Bone marrow (tissue), 2 donors: ENCODE measurements at regions not wholly inside any gene's neighbourhood (a gene's known extent, or its start where the extent isn't known, plus 50 kb on each side); places are given as distances from the start of the nearest gene placed in this dataset.
"Not testable (repeated sequence)": the region's sequence is repeated elsewhere in the genome, so short reads cannot be mapped to it uniquely, and the experiment has no call there.

Experiments used
- DNase-seq, 2 donors: peaks; one replicate each; lab custom pipeline; 2025; lab: John Stamatoyannopoulos, UW

- DNase-seq = no peak
Measured at GRCh38 chr17:63019138-63019873, 53.3 kb downstream of the TANC2 start.

- DNase-seq = no peak
Measured at GRCh38 chr17:63022567-63022966, 56.5 kb downstream of the TANC2 start.

- DNase-seq = no peak
Measured at GRCh38 chr17:63023049-63023448, 57.0 kb downstream of the TANC2 start.

- no peak for DNase-seq
Measured at GRCh38 chr17:63024201-63024600, 58.2 kb downstream of the TANC2 start.

GRCh38 chr17:63024716-63025115 is 58.7 kb downstream of the TANC2 start:
- DNase-seq = no peak

GRCh38 chr17:63025637-63026036 is 59.6 kb downstream of the TANC2 start:
- DNase-seq = not testable (repeated sequence)

- DNase-seq = no peak
Measured at GRCh38 chr17:63029541-63029940, 63.5 kb downstream of the TANC2 start.

- DNase-seq = no peak
Measured at GRCh38 chr17:63032142-63032541, 66.1 kb downstream of the TANC2 start.

- DNase-seq = no peak
Measured at GRCh38 chr17:63033142-63033541, 67.1 kb downstream of the TANC2 start.

GRCh38 chr17:63035271-63035670 is 69.2 kb downstream of the TANC2 start:
- DNase-seq = no peak

- no peak for DNase-seq
Measured at GRCh38 chr17:63035695-63036094, 69.7 kb downstream of the TANC2 start.

- peak in 1 of 2 donors; percentile 24 for DNase-seq
Measured at GRCh38 chr17:63039342-63039741, 73.3 kb downstream of the TANC2 start.

- no peak for DNase-seq
Measured at GRCh38 chr17:63039899-63040602, 74.0 kb downstream of the TANC2 start.

GRCh38 chr17:63040816-63041215 is 74.8 kb downstream of the TANC2 start:
- no peak for DNase-seq

GRCh38 chr17:63041251-63041650 is 75.2 kb downstream of the TANC2 start:
- DNase-seq = no peak

GRCh38 chr17:63041722-63042121 is 75.7 kb downstream of the TANC2 start:
- DNase-seq = no peak

- no peak for DNase-seq
Measured at GRCh38 chr17:63042256-63042812, 76.3 kb downstream of the TANC2 start.

GRCh38 chr17:63057560-63057959 is 91.5 kb downstream of the TANC2 start:
- not testable (repeated sequence) for DNase-seq

- DNase-seq = peak in 1 of 2 donors; percentile 82
Measured at GRCh38 chr17:63066158-63066813, 100.3 kb downstream of the TANC2 start.

- no peak for DNase-seq
Measured at GRCh38 chr17:63069245-63069644, 103.2 kb downstream of the TANC2 start.

- no peak for DNase-seq
Measured at GRCh38 chr17:63070031-63070430, 104.0 kb downstream of the TANC2 start.

- no peak for DNase-seq
Measured at GRCh38 chr17:63071797-63072196, 105.8 kb downstream of the TANC2 start.

- DNase-seq = peak in 1 of 2 donors; percentile 34
Measured at GRCh38 chr17:63075969-63076368, 109.9 kb downstream of the TANC2 start.
